HepG2 (cell line): ENCODE measurements at regions not wholly inside any gene's neighbourhood (a gene's known extent, or its start where the extent isn't known, plus 50 kb on each side); places are given as distances from the start of the nearest gene placed in this dataset.

Experiments used
- ATAC-seq: fragments of 200-7000 bp; cut with Tn5 transposase; 3 replicates; pipeline ENCODE4 v1.9.1; 2020; ENCODE audit warnings: mild to moderate bottlenecking, moderate library complexity
- BruUV-seq: library from RNA; stranded (reverse); fragments of 400-500 nt; replicated peaks from 2 replicates; lab custom pipeline; 2021; lab: Mats Ljungman, UMichigan
- CTCF ChIA-PET: fragments of 300-600 bp; formaldehyde crosslinking; extraction: SDS; loops from one replicate; lab custom pipeline; 2021; ENCODE audit warnings: low total read pairs, inconsistent platforms, low intra/inter-chr PET ratio; lab: Yijun Ruan, JAX
- POLR2A ChIA-PET: fragments of 350-600 bp; sonication (Branson Sonifier 250); formaldehyde crosslinking; loops from one replicate; lab custom pipeline; 2020; ENCODE audit warnings: antibody characterized with exemption, inconsistent platforms; lab: Yijun Ruan, JAX
- DNase-seq: peaks from one replicate; pipeline ENCODE4 v3.0.0-alpha.2; 2015; ENCODE audit warnings: low spot score
- FAIRE-seq: peaks from 3 replicates; lab custom pipeline; 2011; peaks lifted over from hg19 to GRCh38; lab: Jason Lieb, UNC
- H2AFZ ChIP-seq: one replicate; pipeline ENCODE4 v1.6.1; 2011; ENCODE audit warnings: low read length, inconsistent platforms
- H3K27ac ChIP-seq: fragments of 300-600 bp; 3 replicates; pipeline ENCODE4 v1.8.0; 2011; ENCODE audit warnings: mixed run types, mild to moderate bottlenecking, mixed read lengths, low read length, inconsistent platforms; ENCODE audit not compliant: insufficient read depth; ENCODE audit errors: extremely low read length
- H3K27me3 ChIP-seq, 2 experiments: fragments of 200-600 bp in 1 of 2; 2 replicates in 1 of 2; 3 replicates in 1 of 2; pipeline versions ENCODE4 v1.6.0 to v1.8.0; 2011; ENCODE audit warnings: low read length in 2 of 2, mild to moderate bottlenecking in 2 of 2, moderate library complexity in 2 of 2, inconsistent platforms in 1 of 2; ENCODE audit not compliant: insufficient read depth in 2 of 2, control insufficient read depth in 1 of 2
- H3K36me3 ChIP-seq, 2 experiments: fragments of 200-600 bp in 1 of 2; replicated peaks in 1 of 2; 2 replicates in 1 of 2; 3 replicates in 1 of 2; pipeline versions ENCODE4 v1.5.1 to v1.8.0; 2011; ENCODE audit warnings: low read length in 2 of 2, inconsistent platforms in 1 of 2; ENCODE audit not compliant: insufficient read depth in 2 of 2, control insufficient read depth in 1 of 2
- H3K4me1 ChIP-seq: 2 replicates; pipeline ENCODE4 v1.5.1; 2012; ENCODE audit warnings: low read length, inconsistent platforms; ENCODE audit not compliant: insufficient read depth
- H3K4me2 ChIP-seq: 2 replicates; pipeline ENCODE4 v1.6.0; 2011; ENCODE audit warnings: low read depth, low read length, inconsistent platforms
- H3K4me3 ChIP-seq, 3 experiments: fragments of 200-600 bp in 1 of 3; sonication (generic), shearing (Covaris generic) in 1 of 3; replicated peaks in 1 of 3; 2 replicates each; pipeline ENCODE4 v1.5.1; 2011 to 2016; ENCODE audit warnings: low read length in 3 of 3, inconsistent platforms in 2 of 3, low read depth in 2 of 3, mild to moderate bottlenecking in 2 of 3, control low read depth in 1 of 3, mixed read lengths in 1 of 3; ENCODE audit not compliant: insufficient read depth in 1 of 3
- H3K79me2 ChIP-seq: one replicate; pipeline ENCODE4 v1.6.1; 2011; ENCODE audit warnings: low read length, inconsistent platforms; ENCODE audit not compliant: insufficient read depth
- H3K9ac ChIP-seq: 2 replicates; pipeline ENCODE4 v1.6.0; 2011; ENCODE audit warnings: mild to moderate bottlenecking, low read depth, low read length, inconsistent platforms; ENCODE audit not compliant: insufficient read depth
- H3K9me3 ChIP-seq: 2 replicates; pipeline ENCODE4 v1.5.1; 2012; ENCODE audit warnings: mild to moderate bottlenecking, low read length
- H4K20me1 ChIP-seq: 2 replicates; pipeline ENCODE4 v1.6.0; 2011; ENCODE audit warnings: inconsistent platforms, mild to moderate bottlenecking, low read length, moderate library complexity; ENCODE audit not compliant: insufficient read depth
- ARID5B ChIP-seq: IDR thresholded peaks from 2 replicates; pipeline ENCODE4 v1.4.0; 2020; ENCODE audit warnings: mild to moderate bottlenecking, missing genetic modification reagents
- CCDC6 ChIP-seq: sonication (generic); formaldehyde crosslinking; IDR thresholded peaks from 2 replicates; pipeline ENCODE4 v1.8.1; 2022; ENCODE audit warnings: mild to moderate bottlenecking, missing genetic modification reagents, moderate library complexity
- MAZ ChIP-seq, 2 experiments: sonication (generic) in 1 of 2; formaldehyde crosslinking in 1 of 2; IDR thresholded peaks; 2 replicates each; pipeline versions ENCODE4 v1.5.0 to v1.6.1; 2012 to 2020; ENCODE audit warnings: low read depth in 2 of 2, mild to moderate bottlenecking in 2 of 2, borderline replicate concordance in 1 of 2, improper control_type of control experiment in 1 of 2, low read length in 1 of 2, missing genetic modification reagents in 1 of 2, moderate library complexity in 1 of 2
- NCOA2 ChIP-seq: sonication (generic); formaldehyde crosslinking; IDR thresholded peaks from 2 replicates; pipeline ENCODE4 v1.8.0; 2022; ENCODE audit warnings: inconsistent platforms
- TAF15 ChIP-seq: fragments of 200-400 bp; formaldehyde crosslinking; IDR thresholded peaks from one replicate; pipeline ENCODE4 v1.6.1; 2018; ENCODE audit warnings: mild to moderate bottlenecking, low read depth, low read length; ENCODE audit not compliant: poor library complexity, severe bottlenecking
- ZBTB14 ChIP-seq: sonication (generic); formaldehyde crosslinking; IDR thresholded peaks from 2 replicates; pipeline ENCODE4 v1.4.0; 2020; ENCODE audit warnings: missing genetic modification reagents
- ZBTB42 ChIP-seq: sonication (generic); formaldehyde crosslinking; IDR thresholded peaks from 2 replicates; pipeline ENCODE4 v1.5.0; 2020; ENCODE audit warnings: mild to moderate bottlenecking, missing genetic modification reagents
- ZBTB49 ChIP-seq: sonication (generic); formaldehyde crosslinking; IDR thresholded peaks from 2 replicates; pipeline ENCODE4 v1.4.0; 2020; ENCODE audit warnings: missing genetic modification reagents, borderline replicate concordance
- ZNF282 ChIP-seq: fragments of 450-650 bp; IDR thresholded peaks from 2 replicates; pipeline ENCODE4 v1.6.1; 2018; ENCODE audit not compliant: partially characterized antibody
- ZNF382 ChIP-seq: sonication (generic); formaldehyde crosslinking; IDR thresholded peaks from 2 replicates; pipeline ENCODE4 v1.5.0; 2020; ENCODE audit warnings: missing genetic modification reagents, mild to moderate bottlenecking, borderline replicate concordance
- ZNF670 ChIP-seq: sonication (generic); formaldehyde crosslinking; IDR thresholded peaks from 2 replicates; pipeline ENCODE4 v1.8.0; 2022; ENCODE audit warnings: mild to moderate bottlenecking, missing genetic modification reagents, borderline replicate concordance
- ZNF703 ChIP-seq: sonication (generic); formaldehyde crosslinking; IDR thresholded peaks from 2 replicates; pipeline ENCODE4 v1.5.1; 2020; ENCODE audit warnings: missing genetic modification reagents, mild to moderate bottlenecking, moderate library complexity, borderline replicate concordance
- WGBS: methylation state at CpG from one replicate; pipeline ENCODE4 v1.1.6; 2017; ENCODE audit warnings: low lambda C conversion rate; 5-methylcytosine and 5-hydroxymethylcytosine counted together
- in situ Hi-C: cut with HindIII; loops from 2 replicates; pipeline ENCODE4 v1.10.0; 2017; ENCODE audit warnings: low pct_unique_long_range_greater_than_20kb; ENCODE audit not compliant: extremely low pct_ligation_motif_present
- intact Hi-C: fragments of 100-400 bp; cut with micrococcal nuclease; formaldehyde crosslinking; loops from one replicate; pipeline ENCODE4 v1.10.0; 2022; ENCODE audit not compliant: unreplicated experiment

- no peak for TF ChIP-seq ZBTB14 (CRISPR knock-in tag)
Observed at GRCh38 chr15:62446984-62447383, 281.9 kb upstream of the C2CD4B start (continued).

- Histone ChIP-seq H3K4me2 (no peak overlapping the region), H2AFZ (no peak overlapping the region), H3K4me1 (no peaks in the 10 kb centered on the region), H3K27ac (no peak overlapping the region), H3K4me3 (no peak overlapping the region), H4K20me1 (no peaks in the 10 kb centered on the region), H3K36me3 (no peaks in the 10 kb centered on the region), H3K9ac (no peak overlapping the region), H3K79me2 (no peaks in the 10 kb centered on the region), H3K9me3 (no peaks in the 10 kb centered on the region), H3K27me3 (no peaks in the 10 kb centered on the region)
- POLR2A ChIA-PET = no interaction called here
- WGBS = 97% methylated on average over 5 of the region's 7 CpGs
- ATAC-seq (no peak), DNase-seq (no peak), FAIRE-seq (no peak)
- no peak for TF ChIP-seq ARID5B
- no peak for TF ChIP-seq CCDC6 (CRISPR knock-in tag)
- no peak for TF ChIP-seq ZNF282
- TF ChIP-seq MAZ (IDR thresholded peaks at IDR 0.05; ENCODE audit: borderline replicate concordance, low read depth, low read length) = no peak
- TF ChIP-seq MAZ (CRISPR knock-in tag; IDR thresholded peaks at IDR 0.05; ENCODE audit: low read depth) = no peak
- no peak for TF ChIP-seq NCOA2
- TF ChIP-seq ZNF703 (CRISPR knock-in tag) = no peak
- TF ChIP-seq ZNF670 = no peak
- no peak for TF ChIP-seq TAF15
- TF ChIP-seq ZBTB49 = no peak
- TF ChIP-seq ZNF382 (CRISPR knock-in tag) = no peak
- no peak for TF ChIP-seq ZBTB42 (CRISPR knock-in tag)
- in situ Hi-C loops = no loop called here
- CTCF ChIA-PET = no interaction called here
- intact Hi-C loops = no loop called here
- no TSS peak for BruUV-seq
Observed at GRCh38 chr15:62447742-62448141, 282.7 kb upstream of the C2CD4B start.
